GM18868 (cell line): ENCODE measurements at regions not wholly inside any gene's neighbourhood (a gene's known extent, or its start where the extent isn't known, plus 50 kb on each side); places are given as distances from the start of the nearest gene placed in this dataset.

ENCODE experiments used
- ATAC-seq: cut with Tn5 transposase; IDR thresholded peaks from one replicate; pipeline ENCODE4 v1.9.1; 2021; ENCODE audit warnings: mild to moderate bottlenecking, moderate library complexity; ENCODE audit not compliant: unreplicated experiment

GRCh38 chr2:16129716-16130540, 189.6 kb downstream of the MYCN start:
- ATAC-seq = no peak

GRCh38 chr2:16128746-16129610, 188.6 kb downstream of the MYCN start:
- ATAC-seq = no peak

- ATAC-seq = no peak
Observed at GRCh38 chr2:16127958-16128357, 187.6 kb downstream of the MYCN start.

GRCh38 chr2:16127276-16127940, 187.1 kb downstream of the MYCN start:
- no peak for ATAC-seq

GRCh38 chr2:16126517-16127275, 186.3 kb downstream of the MYCN start:
- ATAC-seq = no peak

GRCh38 chr2:16125614-16126516, 185.5 kb downstream of the MYCN start:
- ATAC-seq = no peak

GRCh38 chr2:16124881-16125613, 184.7 kb downstream of the MYCN start:
- ATAC-seq = no peak

GRCh38 chr2:16123856-16124780, 183.8 kb downstream of the MYCN start:
- ATAC-seq = no peak

GRCh38 chr2:16123421-16123820, 183.1 kb downstream of the MYCN start:
- no peak for ATAC-seq

- ATAC-seq = no peak
Observed at GRCh38 chr2:16122556-16122955, 182.2 kb downstream of the MYCN start.

GRCh38 chr2:16121986-16122390, 181.6 kb downstream of the MYCN start:
- ATAC-seq = no peak

- no peak for ATAC-seq
Observed at GRCh38 chr2:16121231-16121985, 181.1 kb downstream of the MYCN start.

GRCh38 chr2:16120591-16121180, 180.3 kb downstream of the MYCN start:
- ATAC-seq = no peak

- ATAC-seq = no peak
Observed at GRCh38 chr2:16119741-16120140, 179.4 kb downstream of the MYCN start.

GRCh38 chr2:16118611-16119590, 178.6 kb downstream of the MYCN start:
- no peak for ATAC-seq
